CD14-positive monocyte (primary cell): ENCODE measurements at regions not wholly inside any gene's neighbourhood (a gene's known extent, or its start where the extent isn't known, plus 50 kb on each side); places are given as distances from the start of the nearest gene placed in this dataset.

Experiments used
- DNase-seq, 3 donors: peaks; one replicate each; pipeline ENCODE4 v3.0.0-alpha.2; 2011 to 2022
- H2AFZ ChIP-seq: 2 replicates; pipeline ENCODE4 v1.6.0; 2012; ENCODE audit warnings: mild to moderate bottlenecking, low read depth, low read length, inconsistent platforms; ENCODE audit not compliant: insufficient read depth, poor library complexity, severe bottlenecking
- H3K27ac ChIP-seq, 2 donors: 1 replicate in 1 of 2; 2 replicates in 1 of 2; pipeline ENCODE4 v1.5.1; 2012 to 2013; ENCODE audit warnings: low read length in 2 of 2, control low read depth in 1 of 2, inconsistent platforms in 1 of 2, low read depth in 1 of 2, mild to moderate bottlenecking in 1 of 2
- H3K27me3 ChIP-seq, 2 donors: one replicate each; pipeline versions ENCODE4 v1.6.0 to v1.6.1; 2011 to 2013; ENCODE audit warnings: low read length in 2 of 2; ENCODE audit not compliant: control insufficient read depth in 2 of 2, insufficient read depth in 2 of 2
- H3K36me3 ChIP-seq, 2 donors: replicated peaks in 1 of 2; 1 replicate in 1 of 2; 2 replicates in 1 of 2; pipeline versions ENCODE4 v1.5.1 to v1.6.1; 2012 to 2013; ENCODE audit warnings: low read length in 2 of 2, control low read depth in 1 of 2, inconsistent platforms in 1 of 2, mild to moderate bottlenecking in 1 of 2; ENCODE audit not compliant: insufficient read depth in 2 of 2, control insufficient read depth in 1 of 2
- H3K4me1 ChIP-seq, 2 donors: 1 replicate in 1 of 2; 2 replicates in 1 of 2; pipeline versions ENCODE4 v1.5.1 to v1.6.1; 2012 to 2013; ENCODE audit warnings: low read length in 2 of 2, control low read depth in 1 of 2, inconsistent platforms in 1 of 2, mild to moderate bottlenecking in 1 of 2, moderate library complexity in 1 of 2; ENCODE audit not compliant: insufficient read depth in 2 of 2, control insufficient read depth in 1 of 2
- H3K4me2 ChIP-seq: replicated peaks from 2 replicates; pipeline ENCODE3; 2012; ENCODE audit warnings: low read length, moderate library complexity, mild to moderate bottlenecking; ENCODE audit not compliant: poor library complexity, severe bottlenecking; ENCODE audit errors: extremely low read depth
- H3K4me3 ChIP-seq, 3 experiments: fragments of 200-600 bp in 1 of 3; sonication (generic) in 1 of 3; replicated peaks in 1 of 3; 1 replicate in 2 of 3; 2 replicates in 1 of 3; pipeline ENCODE4 v1.5.1; 2011 to 2013; ENCODE audit warnings: low read length in 3 of 3, mild to moderate bottlenecking in 3 of 3, control low read depth in 2 of 3, low read depth in 2 of 3, inconsistent platforms in 1 of 3, moderate library complexity in 1 of 3
- H3K79me2 ChIP-seq: 2 replicates; pipeline ENCODE4 v1.6.0; 2012; ENCODE audit warnings: mild to moderate bottlenecking, control low read depth, inconsistent platforms, low read length, moderate library complexity; ENCODE audit not compliant: insufficient read depth
- H3K9ac ChIP-seq: 2 replicates; pipeline ENCODE4 v1.6.0; 2017; ENCODE audit warnings: low read length, mild to moderate bottlenecking; ENCODE audit not compliant: insufficient read depth, poor library complexity, severe bottlenecking
- H3K9me3 ChIP-seq, 2 donors: replicated peaks in 1 of 2; 1 replicate in 1 of 2; 2 replicates in 1 of 2; pipeline versions ENCODE4 v1.5.1 to v1.6.1; 2012 to 2013; ENCODE audit warnings: low read length in 2 of 2, control low read depth in 1 of 2; ENCODE audit not compliant: control insufficient read depth in 1 of 2, insufficient read depth in 1 of 2
- H4K20me1 ChIP-seq: 2 replicates; pipeline ENCODE4 v1.6.0; 2012; ENCODE audit warnings: mild to moderate bottlenecking, low read length, control low read depth, moderate library complexity; ENCODE audit not compliant: insufficient read depth
- H3K27ac Mint-ChIP-seq, 7 donors: one replicate each; pipeline ENCODE4 v1.8.0; 2020; ENCODE audit warnings: mild to moderate bottlenecking in 7 of 7, mixed read lengths in 7 of 7, moderate library complexity in 6 of 7, inconsistent platforms in 2 of 7
- H3K27me3 Mint-ChIP-seq, 3 donors: one replicate each; pipeline ENCODE4 v1.8.0; 2021 to 2022; ENCODE audit warnings: low read depth in 3 of 3, mild to moderate bottlenecking in 3 of 3, mixed read lengths in 3 of 3, moderate library complexity in 3 of 3, inconsistent platforms in 1 of 3
- H3K36me3 Mint-ChIP-seq, 2 donors: one replicate each; pipeline ENCODE4 v1.8.0; 2020; ENCODE audit warnings: mixed read lengths in 2 of 2, inconsistent platforms in 1 of 2, mild to moderate bottlenecking in 1 of 2
- H3K4me1 Mint-ChIP-seq: one replicate; pipeline ENCODE4 v1.8.0; 2020; ENCODE audit warnings: mild to moderate bottlenecking, mixed read lengths
- H3K4me3 Mint-ChIP-seq, 2 donors: one replicate each; pipeline ENCODE4 v1.8.0; 2020; ENCODE audit warnings: mild to moderate bottlenecking in 2 of 2, mixed read lengths in 2 of 2, moderate library complexity in 1 of 2
- H3K9me3 Mint-ChIP-seq, 7 donors: one replicate each; pipeline ENCODE4 v1.8.0; 2020 to 2022; ENCODE audit warnings: mixed read lengths in 7 of 7, mild to moderate bottlenecking in 6 of 7, moderate library complexity in 6 of 7, inconsistent platforms in 2 of 7
- CTCF ChIP-seq: fragments of 200-600 bp; IDR thresholded peaks from one replicate; pipeline ENCODE4 v1.8.0; 2022; ENCODE audit warnings: antibody characterized with exemption, mild to moderate bottlenecking
- WGBS: methylation state at CpG from one replicate; pipeline ENCODE4 v1.1.5; 2013; ENCODE audit warnings: missing lambda C conversion rate; ENCODE audit not compliant: insufficient coverage; 5-methylcytosine and 5-hydroxymethylcytosine counted together
- intact Hi-C, 2 donors: fragments of 100-400 bp; cut with micrococcal nuclease; formaldehyde crosslinking; loops; one replicate each; pipeline versions ENCODE4 v1.15.0 to v1.15.1; 2023

GRCh38 chr5:62190173-62190572, 115.8 kb upstream of the KIF2A start:
- no peaks in the 10 kb centered on the region for H4K20me1 ChIP-seq
- no peak for DNase-seq
- no peaks in the 10 kb centered on the region for H3K36me3 Mint-ChIP-seq
- intact Hi-C loops, result no loop called here
- H2AFZ ChIP-seq, result no peak overlapping the region
- H3K4me3 Mint-ChIP-seq, result no peak overlapping the region
- H3K27ac ChIP-seq, result no peak overlapping the region
- peaks cover 0 to 1% (median 0%) of the 10 kb centered on the region in 3 donors for H3K27me3 Mint-ChIP-seq
- no peaks in the 10 kb centered on the region for H3K4me1 ChIP-seq
- peaks cover 10% of the 10 kb centered on the region in 2 donors for H3K9me3 ChIP-seq
- H3K9ac ChIP-seq, result no peak overlapping the region
- no peaks in the 10 kb centered on the region for H3K4me1 Mint-ChIP-seq
- H3K27me3 ChIP-seq, result no peaks in the 10 kb centered on the region
- WGBS, result no CpG with 5 or more reads among the region's 2 CpGs
- peaks cover 4 to 31% (median 15%) of the 10 kb centered on the region in 7 donors for H3K9me3 Mint-ChIP-seq
- no peak overlapping the region for H3K4me2 ChIP-seq
- TF ChIP-seq CTCF, result no peak
- no peaks in the 10 kb centered on the region for H3K36me3 ChIP-seq
- H3K79me2 ChIP-seq, result no peaks in the 10 kb centered on the region
- H3K27ac Mint-ChIP-seq, result no peak overlapping the region
- no peak overlapping the region for H3K4me3 ChIP-seq

GRCh38 chr5:62190931-62191330, 115.1 kb upstream of the KIF2A start:
- peaks cover 0 to 1% (median 0%) of the 10 kb centered on the region in 3 donors for H3K27me3 Mint-ChIP-seq
- peaks cover 10% of the 10 kb centered on the region in 2 donors for H3K9me3 ChIP-seq
- H3K27me3 ChIP-seq, result no peaks in the 10 kb centered on the region
- H3K4me3 Mint-ChIP-seq, result no peak overlapping the region
- H3K4me3 ChIP-seq, result no peak overlapping the region
- peaks cover 4 to 33% (median 15%) of the 10 kb centered on the region in 7 donors for H3K9me3 Mint-ChIP-seq
- no peaks in the 10 kb centered on the region for H4K20me1 ChIP-seq
- TF ChIP-seq CTCF, result no peak
- no peaks in the 10 kb centered on the region for H3K36me3 ChIP-seq
- H3K36me3 Mint-ChIP-seq, result no peaks in the 10 kb centered on the region
- no peaks in the 10 kb centered on the region for H3K4me1 ChIP-seq
- no peak overlapping the region for H3K4me2 ChIP-seq
- H3K4me1 Mint-ChIP-seq, result no peaks in the 10 kb centered on the region
- 40% methylated on average over 1 of the region's 1 CpG for WGBS
- no peak overlapping the region for H2AFZ ChIP-seq
- H3K27ac Mint-ChIP-seq, result no peak overlapping the region
- H3K9ac ChIP-seq, result no peak overlapping the region
- no peaks in the 10 kb centered on the region for H3K79me2 ChIP-seq
- H3K27ac ChIP-seq, result no peak overlapping the region
- intact Hi-C loops, result no loop called here
- DNase-seq, result no peak
